HCT116 (cell line): ENCODE measurements at regions not wholly inside any gene's neighbourhood (a gene's known extent, or its start where the extent isn't known, plus 50 kb on each side); places are given as distances from the start of the nearest gene placed in this dataset.

Source experiments
- ATAC-seq: fragments of 200-7000 bp; cut with Tn5 transposase; 2 replicates; pipeline ENCODE4 v1.9.1; 2020; ENCODE audit warnings: mild to moderate bottlenecking, moderate library complexity
- BruUV-seq: library from RNA; stranded (reverse); fragments of 400-500 nt; replicated peaks from 2 replicates; lab custom pipeline; 2021; lab: Mats Ljungman, UMichigan
- CTCF ChIA-PET: fragments of 300-600 bp; sonication (Branson Sonifier 250); formaldehyde crosslinking; loops from one replicate; lab custom pipeline; 2021; ENCODE audit warnings: antibody characterized with exemption; lab: Charles Lee
- POLR2A ChIA-PET: fragments of 300-600, 350-600 bp; sonication (Branson Sonifier 250); formaldehyde crosslinking; loops from one replicate; lab custom pipeline; 2021; ENCODE audit warnings: antibody characterized with exemption; lab: Charles Lee
- RAD21 ChIA-PET, 2 experiments: fragments of 300-600 bp; sonication (Branson Sonifier 250); formaldehyde crosslinking; loops; one replicate each; lab custom pipeline; 2023; ENCODE audit warnings: low total read pairs in 2 of 2; ENCODE audit not compliant: uncharacterized antibody in 2 of 2, unreplicated experiment in 2 of 2, low non-redundant PET in 1 of 2; lab: Charles Lee
- DNase-seq: peaks from one replicate; pipeline ENCODE4 v3.0.0-alpha.2; 2010; ENCODE audit warnings: low read depth, low spot score
- H2AFZ ChIP-seq: fragments of 200-600 bp; shearing (Covaris generic), sonication (generic); 2 replicates; pipeline ENCODE4 v1.6.1; 2017; ENCODE audit warnings: low read depth, mixed run types, mixed read lengths, antibody characterized with exemption, low read length; ENCODE audit not compliant: poor library complexity, severe bottlenecking
- H3K27ac ChIP-seq: 2 replicates; pipeline ENCODE4 v1.5.1; 2012; ENCODE audit warnings: low read depth, low read length
- H3K27me3 ChIP-seq: fragments of 200-600 bp; sonication (generic); 2 replicates; pipeline ENCODE4 v1.6.1; 2016; ENCODE audit warnings: mixed run types, low read length, mixed read lengths; ENCODE audit not compliant: insufficient read depth
- H3K36me3 ChIP-seq, 2 experiments: fragments of 200-500 bp in 1 of 2; fragments of 200-600 bp in 1 of 2; sonication (Bioruptor generic) in 1 of 2; sonication (generic) in 1 of 2; 2 replicates each; pipeline versions ENCODE4 v1.5.1 to v1.6.1; 2014 to 2016; ENCODE audit warnings: low read length in 2 of 2, inconsistent platforms in 1 of 2, mixed read lengths in 1 of 2, mixed run types in 1 of 2; ENCODE audit not compliant: insufficient read depth in 2 of 2, control insufficient read depth in 1 of 2
- H3K4me1 ChIP-seq, 2 experiments: fragments of 200-600 bp in 1 of 2; sonication (generic) in 1 of 2; 2 replicates each; pipeline versions ENCODE4 v1.5.1 to v1.6.1; 2012 to 2017; ENCODE audit warnings: low read length in 2 of 2, inconsistent platforms in 1 of 2, mild to moderate bottlenecking in 1 of 2, mixed read lengths in 1 of 2, mixed run types in 1 of 2, moderate library complexity in 1 of 2; ENCODE audit not compliant: insufficient read depth in 2 of 2, control insufficient read depth in 1 of 2
- H3K4me2 ChIP-seq: fragments of 200-600 bp; sonication (generic); 2 replicates; pipeline ENCODE4 v1.6.1; 2017; ENCODE audit warnings: mixed run types, low read length, mixed read lengths
- H3K4me3 ChIP-seq, 2 experiments: fragments of 200-600 bp in 1 of 2; sonication (generic) in 1 of 2; replicated peaks in 1 of 2; 2 replicates each; pipeline ENCODE4 v1.5.1; 2011 to 2016; ENCODE audit warnings: low read length in 2 of 2, control low read depth in 1 of 2, low read depth in 1 of 2, mild to moderate bottlenecking in 1 of 2, mixed read lengths in 1 of 2, mixed run types in 1 of 2
- H3K79me2 ChIP-seq: fragments of 200-600 bp; sonication (generic); 2 replicates; pipeline ENCODE4 v1.6.1; 2017; ENCODE audit warnings: mild to moderate bottlenecking, mixed run types, low read length, moderate library complexity, mixed read lengths; ENCODE audit not compliant: insufficient read depth
- H3K9ac ChIP-seq: fragments of 200-600 bp; sonication (generic); 2 replicates; pipeline ENCODE4 v1.6.1; 2016; ENCODE audit warnings: low read length, mixed read lengths
- H3K9me2 ChIP-seq: fragments of 200-600 bp; sonication (generic), shearing (Covaris generic); 2 replicates; pipeline ENCODE4 v1.6.1; 2017; ENCODE audit warnings: mixed run types, mild to moderate bottlenecking, moderate library complexity; ENCODE audit not compliant: insufficient read depth
- H3K9me3 ChIP-seq, 2 experiments: fragments of 200-500 bp in 1 of 2; fragments of 200-600 bp in 1 of 2; sonication (Bioruptor generic) in 1 of 2; sonication (generic) in 1 of 2; 2 replicates each; pipeline ENCODE4 v1.6.1; 2014 to 2017; ENCODE audit warnings: low read length in 2 of 2, mixed read lengths in 2 of 2, inconsistent platforms in 1 of 2, low read depth in 1 of 2, mild to moderate bottlenecking in 1 of 2, mixed run types in 1 of 2, moderate library complexity in 1 of 2; ENCODE audit not compliant: control insufficient read depth in 1 of 2, insufficient read depth in 1 of 2
- H4K20me1 ChIP-seq: fragments of 200-600 bp; sonication (generic), shearing (Covaris generic); 2 replicates; pipeline ENCODE4 v1.6.1; 2017; ENCODE audit warnings: mixed run types, mild to moderate bottlenecking, moderate library complexity; ENCODE audit not compliant: insufficient read depth
- ATF3 ChIP-seq: IDR thresholded peaks from 2 replicates; pipeline ENCODE4 v1.6.1; 2012
- CBX3 ChIP-seq: IDR thresholded peaks from 2 replicates; pipeline ENCODE4 v1.6.1; 2012; ENCODE audit warnings: low read depth
- CTCF ChIP-seq, 3 experiments: fragments of 200-600 bp in 1 of 3; sonication (generic) in 1 of 3; IDR thresholded peaks in 2 of 3; conservative IDR thresholded peaks in 1 of 3; 2 replicates each; pipeline ENCODE4 v1.5.1; 2012 to 2017; ENCODE audit warnings: low read depth in 2 of 3, low read length in 2 of 3, antibody characterized with exemption in 1 of 3, borderline replicate concordance in 1 of 3, control low read depth in 1 of 3, mild to moderate bottlenecking in 1 of 3, mixed read lengths in 1 of 3, mixed run types in 1 of 3, moderate library complexity in 1 of 3; ENCODE audit not compliant: insufficient read depth in 1 of 3
- EGR1 ChIP-seq: IDR thresholded peaks from 2 replicates; pipeline ENCODE4 v1.6.1; 2012; ENCODE audit warnings: low read depth
- EZH2phosphoT487 ChIP-seq: fragments of 200-600 bp; IDR thresholded peaks from 2 replicates; pipeline ENCODE4 v1.6.1; 2018; ENCODE audit warnings: antibody characterized with exemption, borderline replicate concordance
- FOSL1 ChIP-seq: IDR thresholded peaks from 2 replicates; pipeline ENCODE4 v1.6.1; 2012; ENCODE audit warnings: low read depth
- JUND ChIP-seq: IDR thresholded peaks from 2 replicates; pipeline ENCODE4 v1.6.1; 2012
- MAX ChIP-seq: IDR thresholded peaks from 2 replicates; pipeline ENCODE4 v1.6.1; 2012
- POLR2A ChIP-seq: IDR thresholded peaks from 2 replicates; pipeline ENCODE4 v1.7.0; 2011; ENCODE audit warnings: borderline replicate concordance; ENCODE audit not compliant: insufficient read depth, insufficient read length; ENCODE audit errors: extremely low read depth
- RAD21 ChIP-seq: IDR thresholded peaks from 2 replicates; pipeline ENCODE4 v1.6.1; 2012; ENCODE audit warnings: low read depth, mild to moderate bottlenecking
- SIN3A ChIP-seq: IDR thresholded peaks from 2 replicates; pipeline ENCODE4 v1.6.1; 2012; ENCODE audit warnings: low read depth
- SP1 ChIP-seq: IDR thresholded peaks from 2 replicates; pipeline ENCODE4 v1.6.1; 2012; ENCODE audit warnings: low read depth
- SRF ChIP-seq: IDR thresholded peaks from 2 replicates; pipeline ENCODE4 v1.6.1; 2012; ENCODE audit warnings: low read depth
- TCF7L2 ChIP-seq: IDR thresholded peaks from 2 replicates; pipeline ENCODE4 v1.7.0; 2011; ENCODE audit warnings: borderline replicate concordance, inconsistent platforms; ENCODE audit not compliant: insufficient read depth, insufficient read length; ENCODE audit errors: extremely low read depth
- YY1 ChIP-seq: IDR thresholded peaks from 2 replicates; pipeline ENCODE4 v1.6.1; 2011; ENCODE audit warnings: low read length, low read depth, moderate library complexity, mild to moderate bottlenecking; ENCODE audit not compliant: insufficient replicate concordance; ENCODE audit errors: extremely low read depth
- ZBTB33 ChIP-seq: IDR thresholded peaks from 2 replicates; pipeline ENCODE4 v1.6.1; 2011; ENCODE audit warnings: mild to moderate bottlenecking, low read length, moderate library complexity; ENCODE audit not compliant: insufficient replicate concordance; ENCODE audit errors: extremely low read depth
- ZNF274 ChIP-seq: fragments of 200-500 bp; sonication (Bioruptor generic); IDR thresholded peaks from 2 replicates; pipeline ENCODE4 v1.6.1; 2014; ENCODE audit warnings: mild to moderate bottlenecking, low read depth, low read length, inconsistent platforms
- intact Hi-C: fragments of 100-400 bp; cut with micrococcal nuclease; formaldehyde crosslinking; loops from 2 replicates; pipeline ENCODE4 v1.10.0; 2022

- TF ChIP-seq ZNF274: no peak
- no peak for TF ChIP-seq SP1
- TF ChIP-seq ZBTB33: no peak
- TF ChIP-seq RAD21: no peak
- no peak for TF ChIP-seq EGR1
- TF ChIP-seq SRF: no peak
- TF ChIP-seq CTCF (IDR thresholded peaks at IDR 0.05 in 2 of 3, conservative IDR thresholded peaks at IDR 0.05 in 1 of 3; ENCODE audit: borderline replicate concordance in 1 of 3, insufficient read depth in 1 of 3, low read depth in 2 of 3, low read length in 2 of 3): no peak
- TF ChIP-seq EZH2phosphoT487: no peak
- no peak for TF ChIP-seq CBX3
- no peak for TF ChIP-seq MAX
- no peak for TF ChIP-seq SIN3A
- TF ChIP-seq JUND: no peak
- no peak for TF ChIP-seq ATF3
- TF ChIP-seq FOSL1: no peak
- no peak for TF ChIP-seq TCF7L2
- no peak for TF ChIP-seq YY1
- no peak for TF ChIP-seq POLR2A
- DNase-seq (no peak), ATAC-seq (no peak)
- no peak overlapping the region for H3K4me3 ChIP-seq
- ChIA-PET CTCF (no interaction called here), POLR2A (no interaction called here), RAD21 (no interaction called here)
- H4K20me1 ChIP-seq: no peaks in the 10 kb centered on the region
- intact Hi-C loops: no loop called here
- H3K27me3 ChIP-seq: no peaks in the 10 kb centered on the region
- no peaks in the 10 kb centered on the region for H3K9me3 ChIP-seq
- H3K9me2 ChIP-seq: no peaks in the 10 kb centered on the region
- no peaks in the 10 kb centered on the region for H3K79me2 ChIP-seq
- H3K36me3 ChIP-seq: no peaks in the 10 kb centered on the region
- no peak overlapping the region for H3K9ac ChIP-seq
- BruUV-seq: no TSS peak
- H3K4me2 ChIP-seq: no peak overlapping the region
- no peak overlapping the region for H3K27ac ChIP-seq
- no peak overlapping the region for H2AFZ ChIP-seq
- H3K4me1 ChIP-seq: peaks cover 0 to 6% of the 10 kb centered on the region in 2 experiments; a peak in 1 of 4 replicates
Observed at GRCh38 chr10:88222881-88223280, 359.5 kb downstream of the PTEN start.
